DLD1 (cell line): ENCODE measurements at regions not wholly inside any gene's neighbourhood (a gene's known extent, or its start where the extent isn't known, plus 50 kb on each side); places are given as distances from the start of the nearest gene placed in this dataset.

Experiments
- in situ Hi-C: cut with HindIII; loops from 2 replicates; pipeline ENCODE4 v1.10.0; 2017; ENCODE audit warnings: low sequenced_read_pairs

DNA sequence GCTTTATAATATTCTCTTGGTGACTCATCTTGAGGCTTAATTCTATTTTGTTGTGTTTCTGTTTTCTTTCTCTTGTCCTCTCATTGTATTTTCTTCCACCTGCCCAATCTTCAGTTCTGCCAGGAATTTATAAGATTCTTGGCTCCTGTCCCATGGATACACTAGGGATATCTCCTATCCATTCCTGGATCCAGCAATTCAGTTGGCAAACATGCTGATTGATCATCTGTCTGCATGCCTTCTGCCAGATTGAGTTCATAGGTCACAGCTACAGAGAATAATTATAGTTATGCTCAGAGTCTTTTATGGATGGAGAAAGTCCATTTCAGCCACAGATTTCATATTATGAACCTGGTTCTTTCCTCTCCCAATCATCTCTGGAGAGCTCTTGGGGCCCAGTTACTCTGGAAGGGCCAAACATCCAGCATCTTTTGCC is 140.4 kb upstream of the MAGI2 start:
- in situ Hi-C loops = no loop called here

DNA sequence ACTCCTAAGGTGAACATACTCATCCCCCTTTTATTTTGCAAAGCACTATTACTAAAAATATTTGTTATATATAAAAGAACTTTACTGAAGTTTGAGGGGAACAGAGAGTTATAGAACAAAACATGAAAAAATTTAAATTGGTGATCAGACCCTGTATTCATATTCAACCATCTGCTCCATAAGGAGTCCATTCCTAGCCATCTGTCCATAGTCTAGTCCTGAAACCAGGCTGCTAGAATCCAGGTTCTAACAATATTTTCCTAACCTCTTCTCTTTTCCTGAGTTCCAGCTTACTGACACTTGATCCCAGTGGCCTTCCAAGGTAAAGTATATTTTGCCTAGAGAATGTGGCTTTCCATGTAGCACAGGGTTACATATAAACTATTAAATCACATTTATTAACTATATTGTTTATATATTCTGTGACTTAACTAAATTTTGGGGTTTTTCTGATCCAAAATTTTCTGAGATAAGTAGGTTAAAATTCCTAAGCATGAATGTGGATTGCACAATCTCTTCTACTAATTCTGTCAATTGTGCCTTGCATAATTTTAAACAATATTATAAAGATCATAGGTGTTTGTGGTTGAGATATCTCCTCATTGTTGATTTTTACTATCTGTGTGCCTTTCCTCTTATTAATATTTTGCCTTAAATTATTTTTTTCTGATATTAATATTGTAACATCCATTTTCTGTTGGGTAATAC is 137.6 kb upstream of the MAGI2 start:
- in situ Hi-C loops = no loop called here

DNA sequence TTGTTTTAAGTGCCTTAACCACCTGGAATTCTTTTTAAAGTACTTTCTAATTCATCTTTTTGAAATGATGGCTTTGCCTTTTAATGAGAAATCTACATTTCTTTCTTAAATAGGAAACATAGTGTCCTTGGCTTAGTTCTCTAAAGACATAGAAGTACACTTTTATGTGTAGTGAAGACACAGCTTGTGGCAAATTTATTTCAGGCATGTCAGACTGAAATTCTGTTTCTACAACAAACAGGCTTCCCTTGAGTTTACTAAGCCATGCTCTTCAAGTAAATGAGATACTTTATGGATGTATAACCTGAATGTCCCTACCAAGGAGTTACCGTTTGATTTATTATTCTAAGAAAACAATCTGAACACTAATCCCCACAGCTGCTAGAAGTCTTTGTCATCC is 136.9 kb upstream of the MAGI2 start:
- in situ Hi-C loops = no loop called here

- in situ Hi-C loops = no loop called here
Measured at GRCh38 chr7:79570903-79571302, 117.4 kb upstream of the MAGI2 start.

DNA sequence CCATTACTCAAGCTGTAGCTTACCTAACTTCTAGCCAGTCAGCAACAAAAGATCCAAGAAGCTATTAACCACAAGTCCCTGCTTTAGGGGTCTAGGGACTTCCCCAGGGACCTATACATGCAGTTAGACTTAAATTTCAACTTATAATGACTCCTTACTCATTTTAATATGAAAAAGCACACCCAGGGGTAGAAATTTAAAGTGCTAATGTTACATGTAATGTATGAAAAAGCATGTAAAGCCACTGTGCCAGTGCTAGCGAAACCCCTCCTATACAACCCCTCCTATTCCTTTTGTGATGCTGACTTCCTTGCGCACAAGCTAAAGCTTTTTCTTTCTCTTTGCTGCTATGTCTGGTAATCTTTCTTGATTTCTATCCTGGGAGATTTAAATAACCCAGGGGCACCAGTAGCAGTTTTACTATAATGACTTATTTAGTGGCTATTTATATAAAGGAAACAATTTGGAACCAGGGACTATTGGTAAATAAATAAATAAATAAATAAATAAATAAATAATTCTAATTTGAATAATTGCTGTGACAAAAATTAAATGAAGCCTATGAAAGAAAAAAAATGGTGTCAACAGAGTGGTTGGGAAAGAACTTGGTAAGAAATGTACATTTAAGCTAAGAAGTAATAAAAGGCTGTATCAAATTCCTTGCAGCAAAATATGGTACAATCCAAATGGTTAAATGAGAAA is 110.5 kb upstream of the MAGI2 start:
- in situ Hi-C loops = no loop called here

GRCh38 chr7:79555571-79555970 is 102.1 kb upstream of the MAGI2 start:
- in situ Hi-C loops = no loop called here

DNA sequence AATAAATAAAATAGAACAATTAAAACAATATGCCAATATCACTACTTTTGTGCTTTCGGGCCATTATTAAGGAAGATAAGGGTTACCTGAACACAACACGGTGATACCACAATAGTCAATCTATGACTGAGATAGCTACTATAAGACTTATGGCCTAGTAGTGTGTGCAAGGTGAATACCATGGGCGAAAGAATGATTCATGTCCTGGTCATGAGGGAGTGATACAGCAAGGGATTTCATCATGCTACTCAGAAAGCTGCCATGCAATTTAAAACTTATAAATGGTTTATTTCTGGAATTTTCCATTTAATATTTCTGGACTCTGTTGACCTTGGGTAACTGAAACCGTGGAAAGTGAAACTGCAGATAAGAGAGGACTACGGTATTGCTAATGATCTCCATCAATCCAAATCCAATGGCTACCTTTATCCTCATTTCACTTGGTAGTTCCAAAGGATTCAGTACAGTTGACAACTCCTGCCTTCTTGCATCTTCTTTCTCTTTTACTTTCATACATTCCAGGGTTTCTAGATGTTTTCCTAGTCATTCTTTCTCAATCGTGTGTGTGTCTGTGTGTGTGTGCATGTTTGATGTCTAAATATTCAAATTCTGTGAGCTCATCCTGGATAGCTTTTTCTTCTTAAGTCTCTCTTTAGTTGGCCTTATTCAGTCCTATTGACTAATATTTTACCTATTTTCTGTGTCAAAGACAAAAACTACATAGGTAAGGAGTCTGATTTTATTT is 100.5 kb upstream of the MAGI2 start:
- in situ Hi-C loops = no loop called here

DNA sequence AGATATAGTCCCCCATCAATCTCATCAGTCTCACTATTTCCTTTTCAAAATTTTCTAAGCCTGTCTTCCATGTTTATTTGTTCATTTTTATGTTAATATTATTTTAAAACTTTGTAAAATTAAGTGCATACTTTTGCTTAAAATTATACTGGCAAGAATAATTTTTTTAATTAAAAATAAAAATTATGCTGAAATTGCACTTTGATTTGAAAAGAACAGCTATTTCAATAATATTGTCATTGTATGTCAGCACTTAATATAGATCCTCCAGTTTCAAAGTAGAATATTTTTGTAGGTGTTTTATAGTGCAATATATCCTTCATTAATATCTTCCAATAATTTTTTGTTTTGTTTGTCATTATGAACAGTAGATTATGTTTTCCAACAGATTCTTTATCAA is 99.0 kb upstream of the MAGI2 start:
- in situ Hi-C loops = no loop called here

GRCh38 chr7:79548727-79549126 is 95.3 kb upstream of the MAGI2 start:
- in situ Hi-C loops = no loop called here

DNA sequence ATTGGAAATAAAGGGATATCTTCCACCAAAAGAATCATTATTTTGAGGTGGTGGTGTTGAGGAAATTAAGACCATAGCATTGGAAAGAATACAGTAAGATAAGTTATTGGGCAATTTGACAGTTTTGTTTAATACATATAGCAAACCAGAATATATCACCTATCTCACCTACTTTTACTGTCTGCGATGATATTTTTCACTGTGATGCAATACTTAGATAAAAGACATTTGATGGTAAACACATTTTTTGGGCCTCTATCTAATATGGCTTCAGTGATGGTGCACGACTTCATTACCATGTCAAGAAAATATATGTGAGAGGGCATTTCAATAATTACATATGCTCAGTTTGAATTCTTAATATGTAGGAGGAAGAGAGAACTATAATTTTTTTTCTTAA is 93.7 kb upstream of the MAGI2 start:
- in situ Hi-C loops = no loop called here

DNA sequence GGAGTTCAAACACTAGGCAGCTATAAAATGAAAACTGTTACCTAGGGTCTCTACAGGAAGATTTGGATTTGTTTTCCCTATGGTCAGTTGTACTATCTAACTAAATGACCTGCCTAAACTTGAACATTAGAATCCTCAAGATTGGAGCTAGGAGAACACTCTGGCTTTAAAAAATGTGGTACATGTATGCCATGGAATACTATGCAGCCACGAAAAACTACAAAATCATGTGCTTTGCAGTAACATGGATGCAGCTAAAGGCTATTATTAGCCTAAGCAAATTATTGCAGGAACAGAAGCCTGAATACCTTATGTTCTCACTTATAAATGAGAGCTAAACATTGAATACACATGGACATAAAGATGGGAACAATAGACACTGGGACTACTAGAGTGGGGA is 87.1 kb upstream of the MAGI2 start:
- in situ Hi-C loops = no loop called here

GRCh38 chr7:79534128-79534527 is 80.7 kb upstream of the MAGI2 start:
- in situ Hi-C loops = no loop called here

GRCh38 chr7:79531905-79532664 is 78.6 kb upstream of the MAGI2 start:
- in situ Hi-C loops = no loop called here

DNA sequence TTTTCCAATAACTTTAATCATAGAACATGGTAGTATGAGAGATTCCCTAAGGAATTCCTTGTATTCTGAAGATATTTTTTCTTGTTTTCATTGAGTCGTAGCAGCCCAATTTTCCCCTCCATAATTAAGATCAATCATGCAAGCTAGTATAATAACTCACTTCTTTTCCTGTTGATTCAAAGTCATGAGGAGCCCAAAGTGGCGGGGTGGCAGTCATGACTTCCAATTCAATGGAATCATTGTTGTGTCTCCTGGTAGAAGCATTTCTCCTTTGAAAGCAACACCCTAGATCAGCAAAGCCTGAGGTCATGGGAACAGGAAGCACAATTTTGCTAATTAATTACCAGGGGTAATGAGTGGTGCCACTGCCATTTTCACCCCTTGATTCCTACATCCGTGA is 77.6 kb upstream of the MAGI2 start:
- in situ Hi-C loops = no loop called here

GRCh38 chr7:79529881-79530235 is 76.4 kb upstream of the MAGI2 start:
- in situ Hi-C loops = no loop called here

DNA sequence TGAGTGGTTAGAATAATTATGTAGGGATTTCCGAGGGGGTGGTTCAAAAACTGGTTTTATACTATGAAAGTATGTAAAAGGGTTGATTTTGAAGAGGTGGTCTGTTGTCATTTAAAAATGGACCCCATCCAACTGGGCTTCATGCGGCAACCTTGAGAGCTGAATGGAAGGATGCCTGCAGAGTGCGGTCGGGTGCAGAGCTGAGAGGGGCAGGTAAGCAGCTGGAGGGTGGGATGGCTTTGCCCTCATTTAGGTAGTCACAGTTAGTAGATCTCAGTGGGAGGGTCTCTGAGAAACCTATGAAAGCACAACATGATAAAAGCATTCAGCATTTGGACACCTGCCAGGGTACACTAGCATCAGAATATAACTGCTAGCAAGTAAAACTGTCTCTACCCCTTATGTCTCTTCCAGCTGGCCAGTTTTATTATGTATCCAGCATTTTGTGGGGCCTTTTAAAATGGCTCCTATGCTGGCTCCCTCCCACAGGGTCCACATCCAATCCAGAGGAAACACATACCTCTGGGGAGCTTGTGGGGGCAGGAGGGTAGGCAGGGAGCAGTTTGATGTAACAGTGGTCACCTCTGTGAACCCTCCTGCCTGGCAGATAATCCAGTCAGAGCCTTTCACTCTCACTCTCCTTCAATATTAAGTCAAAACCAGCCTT is 75.9 kb upstream of the MAGI2 start:
- in situ Hi-C loops = no loop called here

- in situ Hi-C loops = no loop called here
Measured at GRCh38 chr7:79528421-79528820, 75.0 kb upstream of the MAGI2 start.

DNA sequence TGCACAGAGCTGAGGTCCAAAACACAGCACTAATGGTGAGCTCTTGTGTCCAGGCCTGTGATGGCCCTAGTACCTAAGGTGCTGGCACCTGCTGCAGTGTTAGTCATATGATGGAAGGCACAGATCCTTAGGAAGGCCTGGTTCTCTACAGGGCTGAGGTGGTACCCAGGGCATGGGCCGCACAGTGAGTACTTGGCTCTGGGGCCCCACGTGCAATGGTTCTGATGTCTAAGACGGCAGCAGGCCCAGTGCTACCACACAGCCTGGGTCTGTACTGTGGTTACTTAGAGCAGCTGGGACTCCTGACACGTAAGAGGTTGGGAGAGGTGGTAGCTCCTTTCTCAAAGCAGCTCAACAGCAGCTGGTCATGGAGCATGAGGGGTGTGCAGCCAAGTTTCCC is 70.6 kb upstream of the MAGI2 start:
- in situ Hi-C loops = no loop called here

DNA sequence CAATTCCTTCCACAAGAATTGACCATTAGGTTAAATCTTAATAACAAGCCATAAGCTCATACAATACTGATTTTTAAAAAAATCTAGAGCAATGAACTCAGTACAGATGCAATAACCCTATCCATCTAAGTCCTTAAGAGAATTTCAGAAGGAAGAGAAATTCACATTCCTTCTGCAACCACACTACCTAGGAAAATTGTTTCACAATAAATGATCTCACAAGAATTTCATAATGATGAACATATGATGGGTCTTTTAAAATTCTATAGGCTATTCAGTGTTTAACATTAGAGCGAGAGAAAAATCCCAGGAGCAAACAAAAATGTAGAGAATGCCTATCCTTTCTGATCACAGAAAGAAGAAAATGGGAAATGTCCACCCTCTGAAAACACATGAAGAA is 70.0 kb upstream of the MAGI2 start:
- in situ Hi-C loops = no loop called here

GRCh38 chr7:79520543-79520942 is 67.1 kb upstream of the MAGI2 start:
- in situ Hi-C loops = no loop called here

DNA sequence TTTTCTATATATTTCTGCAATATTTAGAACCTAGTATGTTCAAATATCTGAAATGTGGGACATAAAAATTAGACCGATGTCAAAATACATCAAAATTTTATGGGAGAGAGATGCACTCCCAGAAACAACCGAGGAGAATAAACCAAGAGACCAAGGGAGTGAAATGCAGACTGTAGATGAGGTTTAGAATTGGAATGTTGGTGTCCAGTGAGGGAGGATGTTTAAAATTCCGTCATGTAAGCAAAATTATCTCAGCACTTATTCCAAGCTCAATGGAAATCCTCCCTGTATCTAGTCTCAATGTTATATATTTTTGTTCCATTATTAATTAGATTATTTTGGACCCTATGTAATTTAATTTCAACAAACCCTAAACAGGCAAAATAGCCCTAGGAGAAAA is 61.9 kb upstream of the MAGI2 start:
- in situ Hi-C loops = no loop called here
